ENCODE measurements at regions not wholly inside any gene's neighbourhood (a gene's known extent, or its start where the extent isn't known, plus 50 kb on each side); places are given as distances from the start of the nearest gene placed in this dataset.
"Not testable (repeated sequence)": the region's sequence is repeated elsewhere in the genome, so short reads cannot be mapped to it uniquely, and the experiment has no call there.

GRCh38 chr15:79505956-79506355, 73.8 kb downstream of the MINAR1 start:
- no peaks in the 10 kb centered on the region for H3K9me2 ChIP-seq (ENCODE audit: insufficient read depth, low read length)
- no TSS peak for BruUV-seq (replicated peaks)
- H2AFZ ChIP-seq (ENCODE audit: low read length) = no peak overlapping the region
- H4K20me1 ChIP-seq (ENCODE audit: insufficient read depth, low read length) = no peaks in the 10 kb centered on the region
- intact Hi-C loops (cut with micrococcal nuclease; ENCODE audit: unreplicated experiment) = no loop called here
- no peak for TF ChIP-seq CTCF (conservative IDR thresholded peaks at IDR 0.05; ENCODE audit: low read length)
- no peak for TF ChIP-seq EZH2phosphoT487 (IDR thresholded peaks at IDR 0.05; ENCODE audit: borderline replicate concordance, low read depth, low read length)
- ChIA-PET POLR2A (no interaction called here), CTCF (ENCODE audit: unreplicated experiment) (no interaction called here)
- H3K4me1 ChIP-seq (ENCODE audit: insufficient read depth, low read length, poor library complexity, severe bottlenecking) = no peaks in the 10 kb centered on the region
- DNase-seq (ENCODE audit: low spot score) = no peak
- no peak overlapping the region for H3K4me2 ChIP-seq (ENCODE audit: low read length)
- no peaks in the 10 kb centered on the region for H3K9me3 ChIP-seq (ENCODE audit: low read length)
- no peaks in the 10 kb centered on the region for H3K79me2 ChIP-seq (ENCODE audit: insufficient read depth, low read depth, low read length)
- H3K27ac ChIP-seq (ENCODE audit: low read depth, low read length, poor library complexity, severe bottlenecking) = no peak overlapping the region
- no peak overlapping the region for H3K4me3 ChIP-seq (ENCODE audit: low read depth, low read length, poor library complexity, severe bottlenecking)
- no peaks in the 10 kb centered on the region for H3K36me3 ChIP-seq (ENCODE audit: insufficient read depth, low read length)

GRCh38 chr15:79512844-79513243, 80.7 kb downstream of the MINAR1 start:
- H2AFZ ChIP-seq (ENCODE audit: low read length); H4K20me1 ChIP-seq (ENCODE audit: insufficient read depth, low read length); H3K4me2 ChIP-seq (ENCODE audit: low read length); H3K36me3 ChIP-seq (ENCODE audit: insufficient read depth, low read length); DNase-seq (ENCODE audit: low spot score); H3K27ac ChIP-seq (ENCODE audit: low read depth, low read length, poor library complexity, severe bottlenecking); H3K79me2 ChIP-seq (ENCODE audit: insufficient read depth, low read depth, low read length); BruUV-seq (replicated peaks); POLR2A ChIA-PET; H3K9me3 ChIP-seq (ENCODE audit: low read length); H3K9me2 ChIP-seq (ENCODE audit: insufficient read depth, low read length); H3K4me3 ChIP-seq (ENCODE audit: low read depth, low read length, poor library complexity, severe bottlenecking); H3K4me1 ChIP-seq (ENCODE audit: insufficient read depth, low read length, poor library complexity, severe bottlenecking); intact Hi-C loops (cut with micrococcal nuclease; ENCODE audit: unreplicated experiment): not testable (repeated sequence)
- CTCF ChIA-PET (ENCODE audit: unreplicated experiment) = interaction anchor here (0.6 kb wide), 2 partner anchors 201 to 849 kb away, joined by 3 to 4 read pairs; no protein-coding TSS in a partner anchor

- TF ChIP-seq CTCF (conservative IDR thresholded peaks at IDR 0.05; ENCODE audit: low read length) (no peak), EZH2phosphoT487 (IDR thresholded peaks at IDR 0.05; ENCODE audit: borderline replicate concordance, low read depth, low read length) (no peak)
- no peaks in the 10 kb centered on the region for H3K4me1 ChIP-seq (ENCODE audit: insufficient read depth, low read length, poor library complexity, severe bottlenecking)
- H3K9me3 ChIP-seq (ENCODE audit: low read length) = no peaks in the 10 kb centered on the region
- no peaks in the 10 kb centered on the region for H3K36me3 ChIP-seq (ENCODE audit: insufficient read depth, low read length)
- DNase-seq (ENCODE audit: low spot score) = no peak
- no peaks in the 10 kb centered on the region for H4K20me1 ChIP-seq (ENCODE audit: insufficient read depth, low read length)
- no peaks in the 10 kb centered on the region for H3K79me2 ChIP-seq (ENCODE audit: insufficient read depth, low read depth, low read length)
- no peaks in the 10 kb centered on the region for H3K9me2 ChIP-seq (ENCODE audit: insufficient read depth, low read length)
- CTCF ChIA-PET (ENCODE audit: unreplicated experiment) = interaction anchor here (0.6 kb wide), 1 partner anchor 202 kb away, joined by 3 read pairs; no protein-coding TSS in a partner anchor
- H2AFZ ChIP-seq (ENCODE audit: low read length) = no peak overlapping the region
- POLR2A ChIA-PET = no interaction called here
- no peak overlapping the region for H3K27ac ChIP-seq (ENCODE audit: low read depth, low read length, poor library complexity, severe bottlenecking)
- no peak overlapping the region for H3K4me2 ChIP-seq (ENCODE audit: low read length)
- intact Hi-C loops (cut with micrococcal nuclease; ENCODE audit: unreplicated experiment) = no loop called here
- BruUV-seq (replicated peaks) = no TSS peak
- H3K4me3 ChIP-seq (ENCODE audit: low read depth, low read length, poor library complexity, severe bottlenecking) = no peak overlapping the region
Measured at GRCh38 chr15:79513417-79513816, 81.3 kb downstream of the MINAR1 start.
